GM12878 (cell line): ENCODE measurements at regions not wholly inside any gene's neighbourhood (a gene's known extent, or its start where the extent isn't known, plus 50 kb on each side); places are given as distances from the start of the nearest gene placed in this dataset.

Source experiments
- CHD4 ChIP-seq: fragments of 200-600 bp; sonication (generic); IDR thresholded peaks from 2 replicates; pipeline ENCODE4 v1.6.1; 2016; ENCODE audit warnings: mild to moderate bottlenecking
- HDAC2 ChIP-seq: fragments of 200-600 bp; sonication (generic); IDR thresholded peaks from 2 replicates; pipeline ENCODE4 v1.6.1; 2017
- JUNB ChIP-seq: IDR thresholded peaks from 2 replicates; pipeline ENCODE4 v1.6.1; 2016; ENCODE audit warnings: antibody characterized with exemption, mild to moderate bottlenecking
- MYC ChIP-seq: IDR thresholded peaks from 2 replicates; pipeline ENCODE4 v1.6.1; 2011; ENCODE audit warnings: mild to moderate bottlenecking, low read length, moderate library complexity, inconsistent platforms; ENCODE audit not compliant: insufficient read depth, insufficient replicate concordance, insufficient read length, severe bottlenecking
- SIN3A ChIP-seq: IDR thresholded peaks from 2 replicates; pipeline ENCODE4 v1.6.1; 2012; ENCODE audit warnings: low read depth, low read length, improper control_type of control experiment
- ZNF687 ChIP-seq: fragments of 450-650 bp; IDR thresholded peaks from 2 replicates; pipeline ENCODE4 v1.6.1; 2017; ENCODE audit warnings: mild to moderate bottlenecking, moderate library complexity
- ZZZ3 ChIP-seq: IDR thresholded peaks from 2 replicates; pipeline ENCODE4 v1.6.1; 2011; ENCODE audit warnings: low read depth; ENCODE audit not compliant: control insufficient read depth, insufficient read length
- TF ChIP-seq, protein P1 (sequence below), 3 experiments: IDR thresholded peaks in 2 of 3; conservative IDR thresholded peaks in 1 of 3; 2 replicates each; pipeline ENCODE4 v1.5.1; 2011; ENCODE audit warnings: low read depth in 3 of 3, low read length in 3 of 3, mild to moderate bottlenecking in 3 of 3, control low read depth in 2 of 3, moderate library complexity in 2 of 3, inconsistent platforms in 1 of 3, mixed read lengths in 1 of 3; ENCODE audit not compliant: control insufficient read depth in 2 of 3, insufficient read depth in 1 of 3; ENCODE audit errors: extremely low read depth in 1 of 3
- TF ChIP-seq, protein P2 (sequence below): fragments of 450-650 bp; conservative IDR thresholded peaks from 2 replicates; pipeline ENCODE4 v1.6.1; 2017; ENCODE audit warnings: mild to moderate bottlenecking, moderate library complexity

- TF ChIP-seq JUNB (no peak), SIN3A (no peak), ZZZ3 (no peak), MYC (no peak), HDAC2 (no peak), ZNF687 (no peak), CHD4 (no peak)
- TF ChIP-seq, protein P1, sequence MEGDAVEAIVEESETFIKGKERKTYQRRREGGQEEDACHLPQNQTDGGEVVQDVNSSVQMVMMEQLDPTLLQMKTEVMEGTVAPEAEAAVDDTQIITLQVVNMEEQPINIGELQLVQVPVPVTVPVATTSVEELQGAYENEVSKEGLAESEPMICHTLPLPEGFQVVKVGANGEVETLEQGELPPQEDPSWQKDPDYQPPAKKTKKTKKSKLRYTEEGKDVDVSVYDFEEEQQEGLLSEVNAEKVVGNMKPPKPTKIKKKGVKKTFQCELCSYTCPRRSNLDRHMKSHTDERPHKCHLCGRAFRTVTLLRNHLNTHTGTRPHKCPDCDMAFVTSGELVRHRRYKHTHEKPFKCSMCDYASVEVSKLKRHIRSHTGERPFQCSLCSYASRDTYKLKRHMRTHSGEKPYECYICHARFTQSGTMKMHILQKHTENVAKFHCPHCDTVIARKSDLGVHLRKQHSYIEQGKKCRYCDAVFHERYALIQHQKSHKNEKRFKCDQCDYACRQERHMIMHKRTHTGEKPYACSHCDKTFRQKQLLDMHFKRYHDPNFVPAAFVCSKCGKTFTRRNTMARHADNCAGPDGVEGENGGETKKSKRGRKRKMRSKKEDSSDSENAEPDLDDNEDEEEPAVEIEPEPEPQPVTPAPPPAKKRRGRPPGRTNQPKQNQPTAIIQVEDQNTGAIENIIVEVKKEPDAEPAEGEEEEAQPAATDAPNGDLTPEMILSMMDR (IDR thresholded peaks at IDR 0.05 in 2 of 3, conservative IDR thresholded peaks at IDR 0.05 in 1 of 3; ENCODE audit: control insufficient read depth in 2 of 3, extremely low read depth in 1 of 3, insufficient read depth in 1 of 3, low read depth in 3 of 3, low read length in 3 of 3): no peak
- TF ChIP-seq, protein P2, sequence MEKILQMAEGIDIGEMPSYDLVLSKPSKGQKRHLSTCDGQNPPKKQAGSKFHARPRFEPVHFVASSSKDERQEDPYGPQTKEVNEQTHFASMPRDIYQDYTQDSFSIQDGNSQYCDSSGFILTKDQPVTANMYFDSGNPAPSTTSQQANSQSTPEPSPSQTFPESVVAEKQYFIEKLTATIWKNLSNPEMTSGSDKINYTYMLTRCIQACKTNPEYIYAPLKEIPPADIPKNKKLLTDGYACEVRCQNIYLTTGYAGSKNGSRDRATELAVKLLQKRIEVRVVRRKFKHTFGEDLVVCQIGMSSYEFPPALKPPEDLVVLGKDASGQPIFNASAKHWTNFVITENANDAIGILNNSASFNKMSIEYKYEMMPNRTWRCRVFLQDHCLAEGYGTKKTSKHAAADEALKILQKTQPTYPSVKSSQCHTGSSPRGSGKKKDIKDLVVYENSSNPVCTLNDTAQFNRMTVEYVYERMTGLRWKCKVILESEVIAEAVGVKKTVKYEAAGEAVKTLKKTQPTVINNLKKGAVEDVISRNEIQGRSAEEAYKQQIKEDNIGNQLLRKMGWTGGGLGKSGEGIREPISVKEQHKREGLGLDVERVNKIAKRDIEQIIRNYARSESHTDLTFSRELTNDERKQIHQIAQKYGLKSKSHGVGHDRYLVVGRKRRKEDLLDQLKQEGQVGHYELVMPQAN: no peak
Measured at GRCh38 chr5:4628645-4629385, 511.3 kb upstream of the ADAMTS16 start (continued).
